Ishikawa (cell line): ENCODE measurements at regions not wholly inside any gene's neighbourhood (a gene's known extent, or its start where the extent isn't known, plus 50 kb on each side); places are given as distances from the start of the nearest gene placed in this dataset.

Source experiments
- CEBPB ChIP-seq: IDR thresholded peaks from 2 replicates; pipeline ENCODE4 v1.6.1; 2012
- CREB1 ChIP-seq: IDR thresholded peaks from 2 replicates; pipeline ENCODE4 v1.6.1; 2012; ENCODE audit warnings: low read depth
- EGR1 ChIP-seq: IDR thresholded peaks from 2 replicates; pipeline ENCODE4 v1.6.1; 2012
- EP300 ChIP-seq: IDR thresholded peaks from 2 replicates; pipeline ENCODE4 v1.6.1; 2012; ENCODE audit warnings: borderline replicate concordance
- NFIC ChIP-seq: IDR thresholded peaks from 2 replicates; pipeline ENCODE4 v1.6.1; 2012
- RAD21 ChIP-seq: IDR thresholded peaks from 2 replicates; pipeline ENCODE4 v1.6.1; 2012; ENCODE audit warnings: low read depth
- TAF1 ChIP-seq: IDR thresholded peaks from 2 replicates; pipeline ENCODE4 v1.6.1; 2012; ENCODE audit warnings: low read depth, mild to moderate bottlenecking
- TCF12 ChIP-seq: IDR thresholded peaks from 2 replicates; pipeline ENCODE4 v1.6.1; 2012; ENCODE audit warnings: low read depth
- TEAD4 ChIP-seq: IDR thresholded peaks from 2 replicates; pipeline ENCODE4 v1.6.1; 2012
- YY1 ChIP-seq: IDR thresholded peaks from 2 replicates; pipeline ENCODE4 v1.6.1; 2012; ENCODE audit warnings: low read depth
- ZBTB7A ChIP-seq: IDR thresholded peaks from 2 replicates; pipeline ENCODE4 v1.6.1; 2012; ENCODE audit warnings: low read depth
- TF ChIP-seq, protein P1 (sequence below): IDR thresholded peaks from 2 replicates; pipeline ENCODE4 v1.6.1; 2012
- TF ChIP-seq, protein P2 (sequence below): IDR thresholded peaks from 2 replicates; pipeline ENCODE4 v1.6.1; 2012
- TF ChIP-seq, protein P3 (sequence below): IDR thresholded peaks from 2 replicates; pipeline ENCODE4 v1.6.1; 2012; ENCODE audit warnings: low read depth, mild to moderate bottlenecking

DNA sequence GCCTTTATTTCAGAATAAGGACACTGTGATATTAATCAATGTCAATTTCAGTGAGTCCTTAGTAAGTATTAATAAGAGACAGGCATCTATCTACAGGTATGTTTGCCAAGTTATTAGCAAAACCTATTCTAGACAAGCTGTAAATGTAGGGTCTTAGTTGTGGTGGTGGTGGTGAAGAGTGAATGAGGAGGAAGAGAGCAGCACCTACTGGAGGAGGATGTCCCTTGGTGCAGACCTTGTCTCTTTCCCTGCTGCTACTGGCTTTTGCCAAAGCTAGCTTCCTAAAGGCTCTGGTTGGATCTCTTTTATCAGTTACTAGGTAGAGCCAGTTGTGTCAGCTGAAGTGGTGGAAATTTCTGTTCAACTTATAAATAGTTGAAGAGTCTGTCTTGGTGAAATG, 304.8 kb upstream of the ATP2B1 start:
- no peak for TF ChIP-seq EP300
- peak; percentile 34; the same call in 1 of the 2 replicates for TF ChIP-seq RAD21

- TF ChIP-seq, protein P1, sequence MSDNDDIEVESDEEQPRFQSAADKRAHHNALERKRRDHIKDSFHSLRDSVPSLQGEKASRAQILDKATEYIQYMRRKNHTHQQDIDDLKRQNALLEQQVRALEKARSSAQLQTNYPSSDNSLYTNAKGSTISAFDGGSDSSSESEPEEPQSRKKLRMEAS: no peak
- no peak for TF ChIP-seq TAF1
These were observed 301.5 kb upstream of the ATP2B1 start for GRCh38 chr12:90010089-90010488.

GRCh38 chr12:90008277-90008676, 299.6 kb upstream of the ATP2B1 start:
- TF ChIP-seq, protein P2, sequence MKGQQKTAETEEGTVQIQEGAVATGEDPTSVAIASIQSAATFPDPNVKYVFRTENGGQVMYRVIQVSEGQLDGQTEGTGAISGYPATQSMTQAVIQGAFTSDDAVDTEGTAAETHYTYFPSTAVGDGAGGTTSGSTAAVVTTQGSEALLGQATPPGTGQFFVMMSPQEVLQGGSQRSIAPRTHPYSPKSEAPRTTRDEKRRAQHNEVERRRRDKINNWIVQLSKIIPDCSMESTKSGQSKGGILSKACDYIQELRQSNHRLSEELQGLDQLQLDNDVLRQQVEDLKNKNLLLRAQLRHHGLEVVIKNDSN: no peak
- no peak for TF ChIP-seq CREB1
- no peak for TF ChIP-seq TCF12
- TF ChIP-seq, protein P3, sequence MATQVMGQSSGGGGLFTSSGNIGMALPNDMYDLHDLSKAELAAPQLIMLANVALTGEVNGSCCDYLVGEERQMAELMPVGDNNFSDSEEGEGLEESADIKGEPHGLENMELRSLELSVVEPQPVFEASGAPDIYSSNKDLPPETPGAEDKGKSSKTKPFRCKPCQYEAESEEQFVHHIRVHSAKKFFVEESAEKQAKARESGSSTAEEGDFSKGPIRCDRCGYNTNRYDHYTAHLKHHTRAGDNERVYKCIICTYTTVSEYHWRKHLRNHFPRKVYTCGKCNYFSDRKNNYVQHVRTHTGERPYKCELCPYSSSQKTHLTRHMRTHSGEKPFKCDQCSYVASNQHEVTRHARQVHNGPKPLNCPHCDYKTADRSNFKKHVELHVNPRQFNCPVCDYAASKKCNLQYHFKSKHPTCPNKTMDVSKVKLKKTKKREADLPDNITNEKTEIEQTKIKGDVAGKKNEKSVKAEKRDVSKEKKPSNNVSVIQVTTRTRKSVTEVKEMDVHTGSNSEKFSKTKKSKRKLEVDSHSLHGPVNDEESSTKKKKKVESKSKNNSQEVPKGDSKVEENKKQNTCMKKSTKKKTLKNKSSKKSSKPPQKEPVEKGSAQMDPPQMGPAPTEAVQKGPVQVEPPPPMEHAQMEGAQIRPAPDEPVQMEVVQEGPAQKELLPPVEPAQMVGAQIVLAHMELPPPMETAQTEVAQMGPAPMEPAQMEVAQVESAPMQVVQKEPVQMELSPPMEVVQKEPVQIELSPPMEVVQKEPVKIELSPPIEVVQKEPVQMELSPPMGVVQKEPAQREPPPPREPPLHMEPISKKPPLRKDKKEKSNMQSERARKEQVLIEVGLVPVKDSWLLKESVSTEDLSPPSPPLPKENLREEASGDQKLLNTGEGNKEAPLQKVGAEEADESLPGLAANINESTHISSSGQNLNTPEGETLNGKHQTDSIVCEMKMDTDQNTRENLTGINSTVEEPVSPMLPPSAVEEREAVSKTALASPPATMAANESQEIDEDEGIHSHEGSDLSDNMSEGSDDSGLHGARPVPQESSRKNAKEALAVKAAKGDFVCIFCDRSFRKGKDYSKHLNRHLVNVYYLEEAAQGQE: no peak
- no peak for TF ChIP-seq NFIC
- TF ChIP-seq, protein P1: no peak

- TF ChIP-seq, protein P2: no peak
- no peak for TF ChIP-seq EGR1
- TF ChIP-seq CEBPB: no peak
- TF ChIP-seq CREB1: no peak
- TF ChIP-seq ZBTB7A: no peak
- TF ChIP-seq TEAD4: no peak
- TF ChIP-seq RAD21: no peak
- no peak for TF ChIP-seq EP300
- TF ChIP-seq, protein P3: no peak
- no peak for TF ChIP-seq NFIC
These were observed 295.9 kb upstream of the ATP2B1 start for GRCh38 chr12:90004319-90005074.

GRCh38 chr12:90003688-90004087, 295.1 kb upstream of the ATP2B1 start:
- TF ChIP-seq EP300: no peak
- TF ChIP-seq TEAD4: no peak
- TF ChIP-seq ZBTB7A: no peak

DNA sequence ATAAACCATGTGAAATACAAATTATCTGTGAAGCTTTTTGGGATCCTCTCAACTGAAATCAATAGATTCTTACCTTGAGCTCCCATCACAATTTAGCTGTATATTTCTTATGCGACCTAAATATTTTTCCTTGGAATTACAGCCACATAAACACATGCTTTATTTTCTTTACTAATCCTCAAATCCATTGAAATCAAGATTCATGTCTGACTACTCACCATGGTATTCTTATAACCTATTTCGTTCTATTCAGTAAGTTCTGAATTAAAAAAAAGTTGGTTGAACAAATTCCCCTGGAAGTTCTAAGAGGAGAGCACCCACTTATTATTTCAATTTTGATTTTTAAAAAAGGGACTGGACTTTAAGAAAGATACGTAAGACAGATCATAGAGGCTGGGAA, 292.1 kb upstream of the ATP2B1 start:
- TF ChIP-seq CREB1 (no peak), YY1 (no peak), TAF1 (no peak), RAD21 (no peak), TEAD4 (no peak), CEBPB (no peak), EGR1 (no peak), TCF12 (no peak)
- TF ChIP-seq, protein P3: no peak
- TF ChIP-seq, protein P1: no peak
